RWPE2 (cell line): ENCODE measurements at regions not wholly inside any gene's neighbourhood (a gene's known extent, or its start where the extent isn't known, plus 50 kb on each side); places are given as distances from the start of the nearest gene placed in this dataset.

Source experiments
- ATAC-seq: fragments of 200-7000 bp; cut with Tn5 transposase; 3 replicates; pipeline ENCODE4 v1.9.1; 2021; ENCODE audit warnings: low read depth
- DNase-seq: peaks from one replicate; pipeline ENCODE4 v3.0.0-alpha.2; 2020; ENCODE audit warnings: low spot score
- H3K27ac ChIP-seq: fragments of 450-650 bp; 2 replicates; pipeline ENCODE4 v1.5.1; 2017; ENCODE audit warnings: mild to moderate bottlenecking; ENCODE audit not compliant: poor library complexity, severe bottlenecking
- H3K27me3 ChIP-seq: fragments of 250-450 bp; sonication (Bioruptor Pico); 2 replicates; pipeline ENCODE4 v1.5.1; 2021; ENCODE audit warnings: mild to moderate bottlenecking, moderate library complexity; ENCODE audit not compliant: insufficient read depth, poor library complexity, severe bottlenecking
- H3K36me3 ChIP-seq: fragments of 250-450 bp; sonication (Bioruptor Pico); 2 replicates; pipeline ENCODE4 v1.5.1; 2020; ENCODE audit warnings: low read depth, mild to moderate bottlenecking, moderate library complexity
- H3K4me1 ChIP-seq: fragments of 250-450 bp; sonication (Bioruptor Pico); 2 replicates; pipeline ENCODE4 v1.5.1; 2021; ENCODE audit warnings: mild to moderate bottlenecking, moderate library complexity; ENCODE audit not compliant: insufficient read depth, poor library complexity, severe bottlenecking
- H3K4me3 ChIP-seq: fragments of 250-450 bp; sonication (Bioruptor Pico); 2 replicates; pipeline ENCODE4 v1.5.1; 2021; ENCODE audit warnings: mild to moderate bottlenecking, moderate library complexity; ENCODE audit not compliant: severe bottlenecking
- H3K9me3 ChIP-seq: fragments of 250-450 bp; sonication (Bioruptor Pico); 2 replicates; pipeline ENCODE4 v1.5.1; 2021; ENCODE audit warnings: mild to moderate bottlenecking, moderate library complexity; ENCODE audit not compliant: severe bottlenecking
- CTCF ChIP-seq: fragments of 450-650 bp; IDR thresholded peaks from one replicate; pipeline ENCODE4 v1.5.1; 2017; ENCODE audit warnings: mild to moderate bottlenecking, moderate library complexity; ENCODE audit not compliant: poor library complexity, severe bottlenecking

- H3K4me3 ChIP-seq, result no peak overlapping the region
- DNase-seq, result no peak
- no peak for ATAC-seq
These were observed 261.4 kb upstream of the SKOR2 start for GRCh38 chr18:47512726-47513435.

GRCh38 chr18:47512056-47512455 is 260.6 kb upstream of the SKOR2 start:
- TF ChIP-seq CTCF, result no peak
- no peak for DNase-seq
- H3K4me1 ChIP-seq, result no peaks in the 10 kb centered on the region
- H3K36me3 ChIP-seq, result no peaks in the 10 kb centered on the region
- no peak overlapping the region for H3K4me3 ChIP-seq
- no peak for ATAC-seq
- no peak overlapping the region for H3K27ac ChIP-seq
- H3K27me3 ChIP-seq, result peaks cover 9% of the 10 kb centered on the region
- no peaks in the 10 kb centered on the region for H3K9me3 ChIP-seq

More at GRCh38 chr18:47512726-47513435, 261.4 kb upstream of the SKOR2 start:
- TF ChIP-seq CTCF, result no peak
- no peaks in the 10 kb centered on the region for H3K36me3 ChIP-seq
- H3K9me3 ChIP-seq, result no peaks in the 10 kb centered on the region
- H3K27ac ChIP-seq, result no peak overlapping the region
- no peaks in the 10 kb centered on the region for H3K4me1 ChIP-seq
- peaks cover 9% of the 10 kb centered on the region for H3K27me3 ChIP-seq

- Histone ChIP-seq H3K27ac (no peak overlapping the region), H3K9me3 (no peaks in the 10 kb centered on the region), H3K36me3 (no peaks in the 10 kb centered on the region), H3K27me3 (peaks cover 9% of the 10 kb centered on the region), H3K4me3 (no peak overlapping the region), H3K4me1 (no peaks in the 10 kb centered on the region)
- ATAC-seq (no peak), DNase-seq (no peak)
- no peak for TF ChIP-seq CTCF
These were observed 259.4 kb upstream of the SKOR2 start for GRCh38 chr18:47510831-47511230.

- no peak overlapping the region for H3K4me3 ChIP-seq
- DNase-seq, result no peak
- H3K9me3 ChIP-seq, result no peaks in the 10 kb centered on the region
- TF ChIP-seq CTCF, result no peak
- no peaks in the 10 kb centered on the region for H3K4me1 ChIP-seq
- H3K27me3 ChIP-seq, result peaks cover 3% of the 10 kb centered on the region
- no peaks in the 10 kb centered on the region for H3K36me3 ChIP-seq
- H3K27ac ChIP-seq, result no peak overlapping the region
- ATAC-seq, result no peak
These were observed 256.2 kb upstream of the SKOR2 start for GRCh38 chr18:47507651-47508050.

GRCh38 chr18:47506897-47507296 is 255.4 kb upstream of the SKOR2 start:
- Histone ChIP-seq H3K4me1 (no peaks in the 10 kb centered on the region), H3K27me3 (no peaks in the 10 kb centered on the region)

More at GRCh38 chr18:47506897-47507296, 255.4 kb upstream of the SKOR2 start:
- Histone ChIP-seq H3K9me3 (no peaks in the 10 kb centered on the region), H3K36me3 (no peaks in the 10 kb centered on the region), H3K27ac (no peak overlapping the region), H3K4me3 (no peak overlapping the region)
- TF ChIP-seq CTCF, result no peak
- ATAC-seq (no peak), DNase-seq (no peak)
